Neural progenitor cell (in vitro differentiated cells): ENCODE measurements at regions not wholly inside any gene's neighbourhood (a gene's known extent, or its start where the extent isn't known, plus 50 kb on each side); places are given as distances from the start of the nearest gene placed in this dataset.
A peak's percentile ranks its signal among the peaks of the same experiment; 100 is the strongest.

Experiments
- DNase-seq: peaks from one replicate; pipeline ENCODE4 v3.0.0-alpha.2; 2016; ENCODE audit warnings: low spot score
- H2AFZ ChIP-seq: fragments of 200-600 bp; sonication (generic); replicated peaks from 2 replicates; pipeline ENCODE4 v1.6.1; 2016; ENCODE audit warnings: antibody characterized with exemption
- H3F3A ChIP-seq: fragments of 200-600 bp; sonication (generic); 2 replicates; pipeline ENCODE4 v1.6.1; 2016; ENCODE audit warnings: antibody characterized with exemption, low read depth
- H3K27ac ChIP-seq: fragments of 200-600 bp; sonication (generic); 2 replicates; pipeline ENCODE4 v1.5.1; 2016; ENCODE audit warnings: mild to moderate bottlenecking
- H3K27me3 ChIP-seq: fragments of 200-600 bp; sonication (generic); 2 replicates; pipeline ENCODE4 v1.6.1; 2016; ENCODE audit warnings: mild to moderate bottlenecking, moderate library complexity
- H3K36me3 ChIP-seq: fragments of 200-600 bp; sonication (generic); 2 replicates; pipeline ENCODE4 v1.5.1; 2016
- H3K4me1 ChIP-seq: fragments of 200-600 bp; sonication (generic); 2 replicates; pipeline ENCODE4 v1.6.1; 2016; ENCODE audit warnings: mixed run types
- H3K4me2 ChIP-seq: fragments of 200-600 bp; sonication (generic); 2 replicates; pipeline ENCODE4 v1.6.1; 2016
- H3K4me3 ChIP-seq: fragments of 200-600 bp; sonication (generic); 2 replicates; pipeline ENCODE4 v1.5.1; 2016
- H3K79me2 ChIP-seq: fragments of 200-600 bp; sonication (generic); 2 replicates; pipeline ENCODE4 v1.6.1; 2016; ENCODE audit warnings: low read depth
- H3K9ac ChIP-seq: fragments of 200-600 bp; sonication (generic); 2 replicates; pipeline ENCODE4 v1.6.1; 2016
- H3K9me3 ChIP-seq: fragments of 200-600 bp; sonication (generic); 2 replicates; pipeline ENCODE4 v1.5.1; 2016; ENCODE audit warnings: low read depth
- H4K20me1 ChIP-seq: fragments of 200-600 bp; sonication (generic); 2 replicates; pipeline ENCODE4 v1.6.1; 2016; ENCODE audit warnings: low read depth
- H3K27ac Mint-ChIP-seq: 3 replicates; pipeline ENCODE4 v1.8.0; 2021; ENCODE audit warnings: mixed read lengths
- H3K27me3 Mint-ChIP-seq: 2 replicates; pipeline ENCODE4 v1.8.0; 2022; ENCODE audit warnings: low read depth, mild to moderate bottlenecking, inconsistent platforms, moderate library complexity, mixed read lengths; ENCODE audit not compliant: insufficient read depth
- H3K36me3 Mint-ChIP-seq: 3 replicates; pipeline ENCODE4 v1.8.0; 2021; ENCODE audit warnings: mixed read lengths
- H3K4me1 Mint-ChIP-seq: 3 replicates; pipeline ENCODE4 v1.8.0; 2021; ENCODE audit warnings: mixed read lengths
- H3K4me3 Mint-ChIP-seq: 3 replicates; pipeline ENCODE4 v1.8.0; 2021; ENCODE audit warnings: mild to moderate bottlenecking, moderate library complexity, mixed read lengths
- H3K9me3 Mint-ChIP-seq: 3 replicates; pipeline ENCODE4 v1.8.0; 2020; ENCODE audit warnings: mixed read lengths
- CTCF ChIP-seq: fragments of 200-600 bp; sonication (generic); IDR thresholded peaks from 2 replicates; pipeline ENCODE4 v1.5.1; 2017; ENCODE audit warnings: antibody characterized with exemption, mild to moderate bottlenecking
- EZH2 ChIP-seq: fragments of 200-600 bp; sonication (generic); IDR thresholded peaks from 2 replicates; pipeline ENCODE4 v1.6.1; 2017; ENCODE audit warnings: antibody characterized with exemption, mild to moderate bottlenecking, moderate library complexity
- EZH2phosphoT487 ChIP-seq: fragments of 200-600 bp; sonication (generic); IDR thresholded peaks from 2 replicates; pipeline ENCODE4 v1.6.1; 2017; ENCODE audit warnings: antibody characterized with exemption

GRCh38 chr10:78690354-78691111 is 378.2 kb upstream of the ZMIZ1 start:
- H3K36me3 Mint-ChIP-seq: no peaks in the 10 kb centered on the region
- H3K27ac Mint-ChIP-seq: peak overlapping the region; percentile 58

GRCh38 chr10:78691301-78692030 is 377.3 kb upstream of the ZMIZ1 start:
- Histone ChIP-seq H3K9ac (no peak overlapping the region), H3K4me1 (peaks cover 7% of the 10 kb centered on the region), H3K27ac (no peak overlapping the region), H3K9me3 (no peaks in the 10 kb centered on the region), H3K27me3 (no peaks in the 10 kb centered on the region), H3K4me3 (no peak overlapping the region), H3F3A (no peaks in the 10 kb centered on the region), H3K4me2 (no peak overlapping the region), H2AFZ (no peak overlapping the region), H3K79me2 (no peaks in the 10 kb centered on the region), H3K36me3 (no peaks in the 10 kb centered on the region), H4K20me1 (no peaks in the 10 kb centered on the region)
- H3K27ac Mint-ChIP-seq: no peak overlapping the region
- TF ChIP-seq EZH2 (no peak), EZH2phosphoT487 (no peak), CTCF (no peak)
- no peaks in the 10 kb centered on the region for H3K36me3 Mint-ChIP-seq
- peaks cover 34% of the 10 kb centered on the region for H3K4me1 Mint-ChIP-seq
- no peaks in the 10 kb centered on the region for H3K9me3 Mint-ChIP-seq
- DNase-seq: no peak
- H3K27me3 Mint-ChIP-seq: peaks cover 7% of the 10 kb centered on the region
- H3K4me3 Mint-ChIP-seq: no peak overlapping the region

More at GRCh38 chr10:78690354-78691111, 378.2 kb upstream of the ZMIZ1 start:
- Histone ChIP-seq H3K4me1 (peaks cover 7% of the 10 kb centered on the region), H3K4me2 (no peak overlapping the region), H3K36me3 (no peaks in the 10 kb centered on the region), H3K9ac (no peak overlapping the region), H2AFZ (no peak overlapping the region), H3K79me2 (no peaks in the 10 kb centered on the region), H3K27ac (no peak overlapping the region), H3F3A (no peaks in the 10 kb centered on the region), H4K20me1 (no peaks in the 10 kb centered on the region), H3K9me3 (no peaks in the 10 kb centered on the region), H3K27me3 (no peaks in the 10 kb centered on the region), H3K4me3 (no peak overlapping the region)
- no peak overlapping the region for H3K4me3 Mint-ChIP-seq
- H3K4me1 Mint-ChIP-seq: peaks cover 35% of the 10 kb centered on the region
- TF ChIP-seq EZH2: no peak
- no peak for TF ChIP-seq CTCF
- no peak for TF ChIP-seq EZH2phosphoT487
- DNase-seq: no peak
- no peaks in the 10 kb centered on the region for H3K9me3 Mint-ChIP-seq
- H3K27me3 Mint-ChIP-seq: peaks cover 12% of the 10 kb centered on the region

- H4K20me1 ChIP-seq: no peaks in the 10 kb centered on the region
- Mint-ChIP-seq H3K4me1 (peaks cover 35% of the 10 kb centered on the region), H3K27me3 (peaks cover 9% of the 10 kb centered on the region), H3K36me3 (no peaks in the 10 kb centered on the region), H3K9me3 (no peaks in the 10 kb centered on the region), H3K4me3 (no peak overlapping the region), H3K27ac (no peak overlapping the region)
- H3K9me3 ChIP-seq: no peaks in the 10 kb centered on the region
- H3K4me2 ChIP-seq: no peak overlapping the region
- no peaks in the 10 kb centered on the region for H3K79me2 ChIP-seq
- no peaks in the 10 kb centered on the region for H3F3A ChIP-seq
- no peaks in the 10 kb centered on the region for H3K27me3 ChIP-seq
- H2AFZ ChIP-seq: no peak overlapping the region
- DNase-seq: no peak
- H3K4me3 ChIP-seq: no peak overlapping the region
- H3K9ac ChIP-seq: no peak overlapping the region
- H3K27ac ChIP-seq: no peak overlapping the region
- no peaks in the 10 kb centered on the region for H3K36me3 ChIP-seq
- TF ChIP-seq CTCF (no peak), EZH2 (no peak), EZH2phosphoT487 (no peak)
- peaks cover 7% of the 10 kb centered on the region for H3K4me1 ChIP-seq
Observed at GRCh38 chr10:78692071-78692470, 376.7 kb upstream of the ZMIZ1 start.
